ENCODE measurements at regions not wholly inside any gene's neighbourhood (a gene's known extent, or its start where the extent isn't known, plus 50 kb on each side); places are given as distances from the start of the nearest gene placed in this dataset.

GRCh38 chr14:97057238-97058073 is 260.3 kb downstream of the VRK1 start:
- TF ChIP-seq CTCF (IDR thresholded peaks at IDR 0.05; ENCODE audit: insufficient read depth, low read depth, low read length) (no peak), EZH2 (IDR thresholded peaks at IDR 0.05; ENCODE audit: insufficient read depth, low read length) (no peak)

Data from astrocyte (in vitro differentiated cells and primary cell).